OCI-LY3 (cell line): ENCODE measurements at regions not wholly inside any gene's neighbourhood (a gene's known extent, or its start where the extent isn't known, plus 50 kb on each side); places are given as distances from the start of the nearest gene placed in this dataset.

Experiments used
- H2AFZ ChIP-seq: fragments of 200-600, 300-600 bp; shearing (Covaris generic); 2 replicates; pipeline ENCODE4 v1.6.0; 2014; ENCODE audit warnings: antibody characterized with exemption, low read depth, low read length
- H3K27ac ChIP-seq: fragments of 200-600, 300-600 bp; sonication (generic); 2 replicates; pipeline ENCODE4 v1.5.1; 2014; ENCODE audit warnings: mild to moderate bottlenecking, low read length, moderate library complexity, mixed read lengths
- H3K27me3 ChIP-seq: fragments of 200-600, 300-600 bp; sonication (generic); 2 replicates; pipeline ENCODE4 v1.6.1; 2014; ENCODE audit warnings: low read depth, low read length, mixed read lengths
- H3K36me3 ChIP-seq: fragments of 200-600, 300-600 bp; sonication (generic); replicated peaks from 2 replicates; pipeline ENCODE3; 2014; ENCODE audit warnings: low read depth, low read length, mixed read lengths
- H3K4me1 ChIP-seq: fragments of 300-600, 200-600 bp; sonication (generic); 2 replicates; pipeline ENCODE4 v1.6.1; 2014; ENCODE audit warnings: low read length, mixed read lengths
- H3K4me2 ChIP-seq: fragments of 200-600, 300-600 bp; sonication (generic); 2 replicates; pipeline ENCODE4 v1.6.1; 2014; ENCODE audit warnings: low read length, mixed read lengths
- H3K4me3 ChIP-seq: fragments of 300-600, 200-600 bp; sonication (generic); 2 replicates; pipeline ENCODE4 v1.5.1; 2014; ENCODE audit warnings: antibody characterized with exemption, mild to moderate bottlenecking, low read length, moderate library complexity
- H3K79me2 ChIP-seq: fragments of 300-600, 200-600 bp; shearing (Covaris generic); 2 replicates; pipeline ENCODE4 v1.6.1; 2014; ENCODE audit warnings: mild to moderate bottlenecking, low read length, mixed read lengths
- H3K9ac ChIP-seq: fragments of 300-600, 200-600 bp; shearing (Covaris generic); 2 replicates; pipeline ENCODE4 v1.6.0; 2014; ENCODE audit warnings: mild to moderate bottlenecking, low read length, moderate library complexity
- H3K9me3 ChIP-seq: fragments of 200-600, 300-600 bp; shearing (Covaris generic); 2 replicates; pipeline ENCODE4 v1.6.1; 2014; ENCODE audit warnings: low read length, mixed read lengths; ENCODE audit not compliant: insufficient read depth
- H4K20me1 ChIP-seq: fragments of 200-600, 300-600 bp; sonication (generic); 2 replicates; pipeline ENCODE4 v1.6.1; 2016; ENCODE audit warnings: low read length, mixed read lengths; ENCODE audit not compliant: insufficient read depth
- EZH2phosphoT487 ChIP-seq: fragments of 200-600 bp; shearing (Covaris generic); IDR thresholded peaks from 2 replicates; pipeline ENCODE4 v1.6.1; 2018; ENCODE audit warnings: antibody characterized with exemption, mixed run types, low read depth
- TF ChIP-seq, protein P1 (sequence below): fragments of 200-600, 300-600 bp; sonication (generic); IDR thresholded peaks from 2 replicates; pipeline ENCODE4 v1.5.1; 2014; ENCODE audit warnings: antibody characterized with exemption, low read length, low read depth

DNA sequence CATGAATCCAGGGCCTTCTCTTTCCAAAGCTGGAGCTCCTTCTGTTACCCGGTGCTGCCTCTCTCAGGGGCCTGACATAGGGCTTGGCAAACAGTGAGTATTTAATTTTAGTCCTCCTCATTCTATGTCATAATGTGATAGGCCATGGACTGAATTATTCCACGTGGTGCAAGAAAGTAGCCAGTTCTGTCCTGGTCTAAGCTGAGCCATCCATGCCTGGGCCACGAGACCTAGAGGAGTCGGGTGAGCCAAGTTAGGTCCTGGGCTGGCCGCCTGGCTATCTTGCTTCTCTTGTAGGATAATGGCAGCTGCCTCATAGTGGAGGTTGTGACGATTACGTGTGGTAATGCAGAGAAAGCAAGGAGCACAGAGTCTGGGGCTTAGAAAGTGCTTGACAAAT is 170.6 kb downstream of the FAM43A start:
- no peak overlapping the region for H3K9ac ChIP-seq
- no peak overlapping the region for H3K27ac ChIP-seq
- H3K4me3 ChIP-seq: no peak overlapping the region
- H3K4me2 ChIP-seq: no peak overlapping the region
- TF ChIP-seq EZH2phosphoT487: no peak
- TF ChIP-seq, protein P1, sequence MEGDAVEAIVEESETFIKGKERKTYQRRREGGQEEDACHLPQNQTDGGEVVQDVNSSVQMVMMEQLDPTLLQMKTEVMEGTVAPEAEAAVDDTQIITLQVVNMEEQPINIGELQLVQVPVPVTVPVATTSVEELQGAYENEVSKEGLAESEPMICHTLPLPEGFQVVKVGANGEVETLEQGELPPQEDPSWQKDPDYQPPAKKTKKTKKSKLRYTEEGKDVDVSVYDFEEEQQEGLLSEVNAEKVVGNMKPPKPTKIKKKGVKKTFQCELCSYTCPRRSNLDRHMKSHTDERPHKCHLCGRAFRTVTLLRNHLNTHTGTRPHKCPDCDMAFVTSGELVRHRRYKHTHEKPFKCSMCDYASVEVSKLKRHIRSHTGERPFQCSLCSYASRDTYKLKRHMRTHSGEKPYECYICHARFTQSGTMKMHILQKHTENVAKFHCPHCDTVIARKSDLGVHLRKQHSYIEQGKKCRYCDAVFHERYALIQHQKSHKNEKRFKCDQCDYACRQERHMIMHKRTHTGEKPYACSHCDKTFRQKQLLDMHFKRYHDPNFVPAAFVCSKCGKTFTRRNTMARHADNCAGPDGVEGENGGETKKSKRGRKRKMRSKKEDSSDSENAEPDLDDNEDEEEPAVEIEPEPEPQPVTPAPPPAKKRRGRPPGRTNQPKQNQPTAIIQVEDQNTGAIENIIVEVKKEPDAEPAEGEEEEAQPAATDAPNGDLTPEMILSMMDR: no peak
- H3K79me2 ChIP-seq: no peaks in the 10 kb centered on the region
- no peaks in the 10 kb centered on the region for H4K20me1 ChIP-seq
- peaks cover 10% of the 10 kb centered on the region for H3K4me1 ChIP-seq
- no peak overlapping the region for H2AFZ ChIP-seq
- no peaks in the 10 kb centered on the region for H3K36me3 ChIP-seq
- H3K27me3 ChIP-seq: 0 out of 2 replicates have a peak, but pooled peaks cover 4% of the 10 kb centered on the region
- no peaks in the 10 kb centered on the region for H3K9me3 ChIP-seq

- H4K20me1 ChIP-seq: no peaks in the 10 kb centered on the region
- no peaks in the 10 kb centered on the region for H3K36me3 ChIP-seq
- no peak overlapping the region for H3K9ac ChIP-seq
- H3K79me2 ChIP-seq: no peaks in the 10 kb centered on the region
- no peak for TF ChIP-seq EZH2phosphoT487
- TF ChIP-seq, protein P1: no peak
- no peak overlapping the region for H3K4me2 ChIP-seq
- no peaks in the 10 kb centered on the region for H3K9me3 ChIP-seq
- H3K27ac ChIP-seq: no peak overlapping the region
- H3K27me3 ChIP-seq: 0 out of 2 replicates have a peak, but pooled peaks cover 4% of the 10 kb centered on the region
- no peak overlapping the region for H2AFZ ChIP-seq
- peaks cover 17% of the 10 kb centered on the region for H3K4me1 ChIP-seq
- H3K4me3 ChIP-seq: no peak overlapping the region
These were observed 171.9 kb downstream of the FAM43A start for GRCh38 chr3:194857469-194858113.

DNA sequence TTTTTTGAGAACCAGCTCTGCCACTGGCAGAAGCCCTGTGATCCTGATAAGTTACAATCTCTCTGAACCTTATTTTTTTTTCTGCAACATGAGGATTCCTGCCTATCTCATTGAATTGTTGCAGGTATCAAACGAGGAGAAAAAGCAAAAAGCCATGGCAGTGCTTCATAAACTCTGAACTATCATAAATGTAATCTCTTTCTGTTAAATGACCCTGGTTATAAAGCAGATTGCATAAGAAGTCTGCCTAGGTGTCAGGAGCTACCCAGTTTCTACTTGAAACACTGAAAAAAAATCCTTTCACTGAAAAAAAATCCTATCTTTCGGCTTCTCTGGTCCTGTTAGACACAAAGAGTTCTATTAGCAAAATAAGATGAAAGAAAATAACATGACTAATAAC is 172.7 kb downstream of the FAM43A start:
- Histone ChIP-seq H3K4me3 (no peak overlapping the region), H4K20me1 (no peaks in the 10 kb centered on the region), H3K9me3 (no peaks in the 10 kb centered on the region), H3K4me1 (peaks cover 17% of the 10 kb centered on the region), H3K4me2 (no peak overlapping the region), H3K9ac (no peak overlapping the region), H3K36me3 (no peaks in the 10 kb centered on the region), H3K79me2 (no peaks in the 10 kb centered on the region), H2AFZ (no peak overlapping the region), H3K27me3 (0 out of 2 replicates have a peak, but pooled peaks cover 4% of the 10 kb centered on the region), H3K27ac (no peak overlapping the region)
- TF ChIP-seq, protein P1: no peak
- no peak for TF ChIP-seq EZH2phosphoT487

DNA sequence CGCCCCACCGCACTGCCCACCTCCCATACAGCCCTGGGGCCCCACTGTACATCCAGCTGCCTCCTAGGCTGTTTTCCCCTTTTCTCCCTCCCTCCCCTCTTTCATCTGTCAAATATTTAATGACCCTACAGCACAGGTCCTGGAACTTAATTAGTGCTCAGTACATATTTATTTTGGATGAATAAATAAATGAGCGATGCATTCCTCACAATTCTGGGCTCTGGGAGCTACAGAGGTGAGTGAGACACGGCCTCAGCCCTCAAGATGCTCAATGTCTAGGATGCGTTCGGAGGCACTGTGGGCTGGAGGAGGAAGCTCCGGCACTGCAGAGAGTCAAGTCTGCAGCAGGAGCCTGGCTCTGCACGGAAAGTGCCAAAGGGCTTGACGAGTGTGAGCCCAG is 175.0 kb downstream of the FAM43A start:
- Histone ChIP-seq H4K20me1 (no peaks in the 10 kb centered on the region), H2AFZ (no peak overlapping the region), H3K27me3 (0 out of 2 replicates have a peak, but pooled peaks cover 4% of the 10 kb centered on the region), H3K27ac (no peak overlapping the region), H3K79me2 (no peaks in the 10 kb centered on the region), H3K4me2 (no peak overlapping the region), H3K4me3 (no peak overlapping the region), H3K36me3 (no peaks in the 10 kb centered on the region), H3K9me3 (no peaks in the 10 kb centered on the region), H3K9ac (no peak overlapping the region), H3K4me1 (peaks cover 26% of the 10 kb centered on the region)
- TF ChIP-seq, protein P1: no peak
- TF ChIP-seq EZH2phosphoT487: no peak
